HL-60 (cell line): ENCODE measurements at regions not wholly inside any gene's neighbourhood (a gene's known extent, or its start where the extent isn't known, plus 50 kb on each side); places are given as distances from the start of the nearest gene placed in this dataset.

Source experiments
- DNase-seq, 2 experiments: peaks; one replicate each; pipeline ENCODE4 v3.0.0-alpha.2; 2010 to 2020; ENCODE audit warnings: low read depth in 1 of 2, low spot score in 1 of 2
- H3K27ac ChIP-seq: fragments of 250-450 bp; sonication (Bioruptor Pico); replicated peaks from 2 replicates; pipeline ENCODE4 v1.5.1; 2020; ENCODE audit warnings: mild to moderate bottlenecking, moderate library complexity
- H3K27me3 ChIP-seq: fragments of 250-450 bp; sonication (Bioruptor Pico); 2 replicates; pipeline ENCODE4 v1.5.1; 2021; ENCODE audit warnings: mild to moderate bottlenecking, moderate library complexity; ENCODE audit not compliant: insufficient read depth, poor library complexity, severe bottlenecking
- H3K4me3 ChIP-seq: replicated peaks from 2 replicates; pipeline ENCODE4 v1.5.1; 2011; ENCODE audit warnings: mild to moderate bottlenecking, control low read depth, low read length; ENCODE audit not compliant: insufficient read depth
- GABPA ChIP-seq: IDR thresholded peaks from 2 replicates; pipeline ENCODE4 v1.6.1; 2012; ENCODE audit warnings: low read depth
- POLR2AphosphoS5 ChIP-seq: IDR thresholded peaks from 2 replicates; pipeline ENCODE4 v1.6.1; 2012; ENCODE audit warnings: low read depth
- SPI1 ChIP-seq: IDR thresholded peaks from 2 replicates; pipeline ENCODE4 v1.6.1; 2012; ENCODE audit warnings: low read depth, mild to moderate bottlenecking, borderline replicate concordance
- TF ChIP-seq, protein P1 (sequence below): IDR thresholded peaks from 2 replicates; pipeline ENCODE4 v1.6.1; 2012; ENCODE audit warnings: low read depth; ENCODE audit not compliant: insufficient replicate concordance
- TF ChIP-seq, protein P2 (sequence below): IDR thresholded peaks from one replicate; pipeline ENCODE4 v1.5.1; 2011; ENCODE audit warnings: low read length, control low read depth, inconsistent platforms; ENCODE audit not compliant: insufficient read depth

DNA sequence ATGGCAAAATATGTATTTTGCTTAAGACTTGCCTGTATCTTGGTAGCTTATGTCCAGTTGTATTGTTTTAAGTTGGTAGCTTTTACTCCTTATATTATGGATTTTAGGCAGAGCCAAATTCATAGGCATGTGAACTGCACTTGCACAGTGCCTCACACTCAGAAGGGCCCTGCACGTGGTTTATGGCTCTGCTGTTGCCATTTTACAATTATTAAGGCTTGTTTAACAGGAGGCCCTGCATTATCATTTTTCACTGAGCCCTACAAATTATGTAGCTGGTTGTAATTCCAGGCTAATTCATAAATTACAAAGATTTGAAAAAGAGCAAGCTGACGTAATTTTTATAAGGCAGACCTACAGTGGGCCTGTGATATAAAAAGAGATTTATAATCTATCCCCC is 537.6 kb upstream of the UBE2E2 start:
- no peak for DNase-seq
- H3K27ac ChIP-seq, result no peak overlapping the region
- no peaks in the 10 kb centered on the region for H3K27me3 ChIP-seq
- TF ChIP-seq GABPA, result no peak
- no peak for TF ChIP-seq POLR2AphosphoS5
- TF ChIP-seq, protein P1, sequence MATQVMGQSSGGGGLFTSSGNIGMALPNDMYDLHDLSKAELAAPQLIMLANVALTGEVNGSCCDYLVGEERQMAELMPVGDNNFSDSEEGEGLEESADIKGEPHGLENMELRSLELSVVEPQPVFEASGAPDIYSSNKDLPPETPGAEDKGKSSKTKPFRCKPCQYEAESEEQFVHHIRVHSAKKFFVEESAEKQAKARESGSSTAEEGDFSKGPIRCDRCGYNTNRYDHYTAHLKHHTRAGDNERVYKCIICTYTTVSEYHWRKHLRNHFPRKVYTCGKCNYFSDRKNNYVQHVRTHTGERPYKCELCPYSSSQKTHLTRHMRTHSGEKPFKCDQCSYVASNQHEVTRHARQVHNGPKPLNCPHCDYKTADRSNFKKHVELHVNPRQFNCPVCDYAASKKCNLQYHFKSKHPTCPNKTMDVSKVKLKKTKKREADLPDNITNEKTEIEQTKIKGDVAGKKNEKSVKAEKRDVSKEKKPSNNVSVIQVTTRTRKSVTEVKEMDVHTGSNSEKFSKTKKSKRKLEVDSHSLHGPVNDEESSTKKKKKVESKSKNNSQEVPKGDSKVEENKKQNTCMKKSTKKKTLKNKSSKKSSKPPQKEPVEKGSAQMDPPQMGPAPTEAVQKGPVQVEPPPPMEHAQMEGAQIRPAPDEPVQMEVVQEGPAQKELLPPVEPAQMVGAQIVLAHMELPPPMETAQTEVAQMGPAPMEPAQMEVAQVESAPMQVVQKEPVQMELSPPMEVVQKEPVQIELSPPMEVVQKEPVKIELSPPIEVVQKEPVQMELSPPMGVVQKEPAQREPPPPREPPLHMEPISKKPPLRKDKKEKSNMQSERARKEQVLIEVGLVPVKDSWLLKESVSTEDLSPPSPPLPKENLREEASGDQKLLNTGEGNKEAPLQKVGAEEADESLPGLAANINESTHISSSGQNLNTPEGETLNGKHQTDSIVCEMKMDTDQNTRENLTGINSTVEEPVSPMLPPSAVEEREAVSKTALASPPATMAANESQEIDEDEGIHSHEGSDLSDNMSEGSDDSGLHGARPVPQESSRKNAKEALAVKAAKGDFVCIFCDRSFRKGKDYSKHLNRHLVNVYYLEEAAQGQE, result no peak
- TF ChIP-seq, protein P2, sequence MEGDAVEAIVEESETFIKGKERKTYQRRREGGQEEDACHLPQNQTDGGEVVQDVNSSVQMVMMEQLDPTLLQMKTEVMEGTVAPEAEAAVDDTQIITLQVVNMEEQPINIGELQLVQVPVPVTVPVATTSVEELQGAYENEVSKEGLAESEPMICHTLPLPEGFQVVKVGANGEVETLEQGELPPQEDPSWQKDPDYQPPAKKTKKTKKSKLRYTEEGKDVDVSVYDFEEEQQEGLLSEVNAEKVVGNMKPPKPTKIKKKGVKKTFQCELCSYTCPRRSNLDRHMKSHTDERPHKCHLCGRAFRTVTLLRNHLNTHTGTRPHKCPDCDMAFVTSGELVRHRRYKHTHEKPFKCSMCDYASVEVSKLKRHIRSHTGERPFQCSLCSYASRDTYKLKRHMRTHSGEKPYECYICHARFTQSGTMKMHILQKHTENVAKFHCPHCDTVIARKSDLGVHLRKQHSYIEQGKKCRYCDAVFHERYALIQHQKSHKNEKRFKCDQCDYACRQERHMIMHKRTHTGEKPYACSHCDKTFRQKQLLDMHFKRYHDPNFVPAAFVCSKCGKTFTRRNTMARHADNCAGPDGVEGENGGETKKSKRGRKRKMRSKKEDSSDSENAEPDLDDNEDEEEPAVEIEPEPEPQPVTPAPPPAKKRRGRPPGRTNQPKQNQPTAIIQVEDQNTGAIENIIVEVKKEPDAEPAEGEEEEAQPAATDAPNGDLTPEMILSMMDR, result no peak
- no peak for TF ChIP-seq SPI1
- H3K4me3 ChIP-seq, result no peak overlapping the region

DNA sequence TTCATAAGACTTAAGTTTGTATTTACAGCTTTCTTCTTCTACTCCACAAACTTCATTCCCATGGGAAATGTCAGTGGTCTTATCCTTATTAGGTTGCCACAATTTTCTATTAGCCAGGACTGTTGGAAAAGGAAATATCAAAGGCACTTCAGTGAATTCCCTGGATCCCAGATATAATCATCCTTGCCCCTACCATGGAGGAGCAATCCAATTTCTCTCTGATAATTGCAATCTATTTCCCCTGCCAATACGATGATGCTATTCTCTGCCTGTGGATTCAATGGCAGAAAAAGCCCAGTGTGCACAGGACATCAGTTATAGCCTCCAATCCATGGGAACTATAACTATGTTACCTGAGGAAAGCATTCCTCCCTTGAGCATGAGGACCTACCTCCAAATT is 536.4 kb upstream of the UBE2E2 start:
- Histone ChIP-seq H3K4me3 (no peak overlapping the region), H3K27ac (no peak overlapping the region), H3K27me3 (no peaks in the 10 kb centered on the region)
- no peak for DNase-seq
- TF ChIP-seq GABPA (no peak), POLR2AphosphoS5 (no peak), SPI1 (no peak)
- TF ChIP-seq, protein P1, result no peak
- TF ChIP-seq, protein P2, result no peak

DNA sequence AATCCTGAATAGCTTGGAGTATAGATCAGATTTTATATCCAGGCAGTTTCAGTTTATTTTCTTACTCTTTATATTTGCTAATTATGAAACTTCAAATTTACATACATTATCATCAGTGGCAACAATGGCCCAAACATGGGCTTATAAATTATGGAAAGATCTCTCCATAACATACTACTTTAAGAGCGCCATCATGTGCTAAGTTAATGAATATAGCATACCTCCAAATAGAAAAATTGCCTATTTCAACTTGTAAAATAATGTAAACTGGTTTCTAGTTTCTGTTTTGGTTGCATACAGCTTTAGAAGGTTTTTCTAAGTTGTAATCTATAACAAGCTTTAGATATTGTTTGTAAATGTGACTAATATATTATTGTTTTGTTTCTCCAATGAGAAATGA is 531.3 kb upstream of the UBE2E2 start:
- no peak overlapping the region for H3K27ac ChIP-seq
- TF ChIP-seq, protein P1, result no peak
- TF ChIP-seq POLR2AphosphoS5 (no peak), GABPA (no peak), SPI1 (no peak)
- TF ChIP-seq, protein P2, result no peak
- H3K27me3 ChIP-seq, result no peaks in the 10 kb centered on the region
- DNase-seq, result no peak
- H3K4me3 ChIP-seq, result no peak overlapping the region
